ENCODE measurements at regions not wholly inside any gene's neighbourhood (a gene's known extent, or its start where the extent isn't known, plus 50 kb on each side); places are given as distances from the start of the nearest gene placed in this dataset.

DNA sequence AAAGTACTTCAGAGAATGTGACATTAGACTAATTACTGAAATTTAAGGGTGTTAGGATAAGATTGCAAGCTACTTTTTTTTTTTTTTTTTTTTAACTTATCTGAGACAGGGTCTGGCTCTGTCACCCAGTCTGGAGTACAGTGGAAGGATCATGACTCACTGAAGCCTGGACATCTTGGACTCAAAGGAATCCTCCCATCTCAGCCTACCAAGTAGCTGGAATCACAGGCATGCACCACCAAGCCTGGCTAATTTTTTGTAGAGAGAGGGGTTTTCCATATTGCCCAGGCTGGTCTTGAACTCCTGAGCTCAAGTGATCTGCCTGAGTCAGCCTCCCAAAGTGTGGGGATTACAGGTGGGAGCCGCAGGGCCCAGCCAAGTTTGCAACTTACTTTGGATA lies 1246.0 kb upstream of the ZEB2 start:
- no peak for TF ChIP-seq POLR2A (IDR thresholded peaks at IDR 0.05)
- TF ChIP-seq, protein P1, sequence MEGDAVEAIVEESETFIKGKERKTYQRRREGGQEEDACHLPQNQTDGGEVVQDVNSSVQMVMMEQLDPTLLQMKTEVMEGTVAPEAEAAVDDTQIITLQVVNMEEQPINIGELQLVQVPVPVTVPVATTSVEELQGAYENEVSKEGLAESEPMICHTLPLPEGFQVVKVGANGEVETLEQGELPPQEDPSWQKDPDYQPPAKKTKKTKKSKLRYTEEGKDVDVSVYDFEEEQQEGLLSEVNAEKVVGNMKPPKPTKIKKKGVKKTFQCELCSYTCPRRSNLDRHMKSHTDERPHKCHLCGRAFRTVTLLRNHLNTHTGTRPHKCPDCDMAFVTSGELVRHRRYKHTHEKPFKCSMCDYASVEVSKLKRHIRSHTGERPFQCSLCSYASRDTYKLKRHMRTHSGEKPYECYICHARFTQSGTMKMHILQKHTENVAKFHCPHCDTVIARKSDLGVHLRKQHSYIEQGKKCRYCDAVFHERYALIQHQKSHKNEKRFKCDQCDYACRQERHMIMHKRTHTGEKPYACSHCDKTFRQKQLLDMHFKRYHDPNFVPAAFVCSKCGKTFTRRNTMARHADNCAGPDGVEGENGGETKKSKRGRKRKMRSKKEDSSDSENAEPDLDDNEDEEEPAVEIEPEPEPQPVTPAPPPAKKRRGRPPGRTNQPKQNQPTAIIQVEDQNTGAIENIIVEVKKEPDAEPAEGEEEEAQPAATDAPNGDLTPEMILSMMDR (IDR thresholded peaks at IDR 0.05), result no peak

Data from Peyer's patch (tissue), 4 donors.